ENCODE measurements at regions not wholly inside any gene's neighbourhood (a gene's known extent, or its start where the extent isn't known, plus 50 kb on each side); places are given as distances from the start of the nearest gene placed in this dataset.

GRCh38 chr11:70532731-70533130, 134.4 kb downstream of the CTTN start:
- TF ChIP-seq CTCF (IDR thresholded peaks at IDR 0.05; ENCODE audit: unreplicated experiment) = no peak
- Mint-ChIP-seq H3K9me3 (ENCODE audit: low read depth, unreplicated experiment) (peaks cover 5% of the 10 kb centered on the region), H3K4me3 (ENCODE audit: low read depth, unreplicated experiment) (no peak overlapping the region), H3K27ac (ENCODE audit: unreplicated experiment) (no peak overlapping the region), H3K4me1 (ENCODE audit: low read depth, unreplicated experiment) (peaks cover 4% of the 10 kb centered on the region), H3K36me3 (ENCODE audit: insufficient read depth, unreplicated experiment) (no peaks in the 10 kb centered on the region), H3K27me3 (ENCODE audit: unreplicated experiment) (no peaks in the 10 kb centered on the region)
- no peak for DNase-seq
- no TSS peak for BruUV-seq (replicated peaks)
- CTCF ChIA-PET = no interaction called here
- intact Hi-C loops (cut with micrococcal nuclease; ENCODE audit: unreplicated experiment) = no loop called here

- peaks cover 5% of the 10 kb centered on the region for H3K9me3 Mint-ChIP-seq (ENCODE audit: low read depth, unreplicated experiment)
- no peak overlapping the region for H3K27ac Mint-ChIP-seq (ENCODE audit: unreplicated experiment)
- no peak overlapping the region for H3K4me3 Mint-ChIP-seq (ENCODE audit: low read depth, unreplicated experiment)
- no peak for TF ChIP-seq CTCF (IDR thresholded peaks at IDR 0.05; ENCODE audit: unreplicated experiment)
- H3K4me1 Mint-ChIP-seq (ENCODE audit: low read depth, unreplicated experiment) = no peaks in the 10 kb centered on the region
- intact Hi-C loops (cut with micrococcal nuclease; ENCODE audit: unreplicated experiment) = no loop called here
- BruUV-seq (replicated peaks) = no TSS peak
- H3K27me3 Mint-ChIP-seq (ENCODE audit: unreplicated experiment) = no peaks in the 10 kb centered on the region
- CTCF ChIA-PET = interaction anchor here (0.6 to 0.9 kb wide), 2 partner anchors 8 to 108 kb away, joined by 3 to 5 read pairs; no protein-coding TSS in a partner anchor
- DNase-seq = no peak
- H3K36me3 Mint-ChIP-seq (ENCODE audit: insufficient read depth, unreplicated experiment) = no peaks in the 10 kb centered on the region
Measured at GRCh38 chr11:70535191-70535971, 137.1 kb downstream of the CTTN start.

GRCh38 chr11:70536051-70536877, 137.9 kb downstream of the CTTN start:
- Mint-ChIP-seq H3K27ac (ENCODE audit: unreplicated experiment) (no peak overlapping the region), H3K4me3 (ENCODE audit: low read depth, unreplicated experiment) (no peak overlapping the region), H3K27me3 (ENCODE audit: unreplicated experiment) (no peaks in the 10 kb centered on the region), H3K36me3 (ENCODE audit: insufficient read depth, unreplicated experiment) (no peaks in the 10 kb centered on the region), H3K4me1 (ENCODE audit: low read depth, unreplicated experiment) (no peaks in the 10 kb centered on the region), H3K9me3 (ENCODE audit: low read depth, unreplicated experiment) (peaks cover 5% of the 10 kb centered on the region)
- BruUV-seq (replicated peaks) = no TSS peak
- TF ChIP-seq CTCF (IDR thresholded peaks at IDR 0.05; ENCODE audit: unreplicated experiment) = no peak
- intact Hi-C loops (cut with micrococcal nuclease; ENCODE audit: unreplicated experiment) = no loop called here
- CTCF ChIA-PET = interaction anchor here (0.9 kb wide), 1 partner anchor 9 kb away, joined by 3 read pairs; no protein-coding TSS in a partner anchor
- no peak for DNase-seq

GRCh38 chr11:70537576-70538571, 139.5 kb downstream of the CTTN start:
- Mint-ChIP-seq H3K4me3 (ENCODE audit: low read depth, unreplicated experiment) (no peak overlapping the region), H3K9me3 (ENCODE audit: low read depth, unreplicated experiment) (peaks cover 5% of the 10 kb centered on the region), H3K36me3 (ENCODE audit: insufficient read depth, unreplicated experiment) (no peaks in the 10 kb centered on the region), H3K27me3 (ENCODE audit: unreplicated experiment) (no peaks in the 10 kb centered on the region), H3K4me1 (ENCODE audit: low read depth, unreplicated experiment) (no peaks in the 10 kb centered on the region), H3K27ac (ENCODE audit: unreplicated experiment) (no peak overlapping the region)
- intact Hi-C loops (cut with micrococcal nuclease; ENCODE audit: unreplicated experiment) = no loop called here
- no peak for DNase-seq
- no TSS peak for BruUV-seq (replicated peaks)
- CTCF ChIA-PET = no interaction called here
- no peak for TF ChIP-seq CTCF (IDR thresholded peaks at IDR 0.05; ENCODE audit: unreplicated experiment)

All from Calu3 (cell line).